Naive thymus-derived CD4-positive, alpha-beta T cell (primary cell): ENCODE measurements at regions not wholly inside any gene's neighbourhood (a gene's known extent, or its start where the extent isn't known, plus 50 kb on each side); places are given as distances from the start of the nearest gene placed in this dataset.

Source experiments
- ATAC-seq: fragments of 150-1000 bp; cut with Tn5 transposase; 2 replicates; pipeline ENCODE4 v1.10.0; 2021; ENCODE audit warnings: mild to moderate bottlenecking, moderate library complexity
- CTCF ChIA-PET: fragments of 350-600 bp; sonication (Branson Sonifier 250); formaldehyde crosslinking; loops from one replicate; lab custom pipeline; 2021; ENCODE audit warnings: antibody characterized with exemption; lab: Charles Lee
- POLR2A ChIA-PET: fragments of 350-600 bp; sonication (Branson Sonifier 250); formaldehyde crosslinking; loops from one replicate; lab custom pipeline; 2021; ENCODE audit warnings: antibody characterized with exemption, inconsistent platforms; lab: Charles Lee
- DNase-seq, 9 donors: peaks; one replicate each; pipeline versions ENCODE4 v3.0.0 to v3.0.0-alpha.2; 2020 to 2022; ENCODE audit warnings: mixed read lengths in 1 of 9
- H3K27ac ChIP-seq: one replicate; pipeline ENCODE4 v1.7.0; 2013; ENCODE audit warnings: mild to moderate bottlenecking, low read depth, low read length, moderate library complexity
- H3K27me3 ChIP-seq, 2 donors: one replicate each; pipeline ENCODE4 v1.7.0; 2013; ENCODE audit warnings: low read length in 2 of 2, mild to moderate bottlenecking in 2 of 2, moderate library complexity in 2 of 2; ENCODE audit not compliant: control insufficient read depth in 2 of 2, insufficient read depth in 2 of 2
- H3K36me3 ChIP-seq, 3 experiments: 1 replicate in 2 of 3; 2 replicates in 1 of 3; pipeline ENCODE4 v1.7.0; 2013; ENCODE audit warnings: low read length in 3 of 3, mild to moderate bottlenecking in 3 of 3, moderate library complexity in 1 of 3; ENCODE audit not compliant: insufficient read depth in 3 of 3, control insufficient read depth in 2 of 3
- H3K4me1 ChIP-seq, 2 donors: one replicate each; pipeline ENCODE4 v1.7.0; 2013; ENCODE audit warnings: low read length in 2 of 2, mild to moderate bottlenecking in 2 of 2, moderate library complexity in 1 of 2; ENCODE audit not compliant: control insufficient read depth in 2 of 2, insufficient read depth in 2 of 2
- H3K4me3 ChIP-seq: 2 replicates; pipeline ENCODE4 v1.7.0; 2013; ENCODE audit warnings: mild to moderate bottlenecking, low read length
- H3K9me3 ChIP-seq, 3 experiments: 1 replicate in 2 of 3; 2 replicates in 1 of 3; pipeline ENCODE4 v1.7.0; 2013; ENCODE audit warnings: low read length in 3 of 3; ENCODE audit not compliant: control insufficient read depth in 2 of 3
- H3K27ac Mint-ChIP-seq, 9 donors: one replicate each; pipeline ENCODE4 v1.8.0; 2020 to 2022; ENCODE audit warnings: mixed read lengths in 9 of 9, mild to moderate bottlenecking in 8 of 9, moderate library complexity in 5 of 9, inconsistent platforms in 2 of 9
- H3K27me3 Mint-ChIP-seq, 5 donors: one replicate each; pipeline ENCODE4 v1.8.0; 2021 to 2022; ENCODE audit warnings: mixed read lengths in 5 of 5, mild to moderate bottlenecking in 1 of 5
- H3K36me3 Mint-ChIP-seq, 5 donors: one replicate each; pipeline ENCODE4 v1.8.0; 2020 to 2022; ENCODE audit warnings: mixed read lengths in 5 of 5, mild to moderate bottlenecking in 3 of 5, inconsistent platforms in 1 of 5
- H3K4me1 Mint-ChIP-seq, 7 donors: one replicate each; pipeline ENCODE4 v1.8.0; 2020 to 2022; ENCODE audit warnings: mixed read lengths in 7 of 7, mild to moderate bottlenecking in 3 of 7, inconsistent platforms in 1 of 7
- H3K4me3 Mint-ChIP-seq, 10 donors: one replicate each; pipeline ENCODE4 v1.8.0; 2020 to 2022; ENCODE audit warnings: mild to moderate bottlenecking in 10 of 10, mixed read lengths in 10 of 10, moderate library complexity in 6 of 10, inconsistent platforms in 2 of 10
- H3K9me3 Mint-ChIP-seq, 11 donors: one replicate each; pipeline ENCODE4 v1.8.0; 2020 to 2022; ENCODE audit warnings: mixed read lengths in 11 of 11, mild to moderate bottlenecking in 4 of 11, inconsistent platforms in 1 of 11, moderate library complexity in 1 of 11
- intact Hi-C, 2 donors: fragments of 100-400 bp; cut with micrococcal nuclease; formaldehyde crosslinking; loops; one replicate each; pipeline ENCODE4 v1.15.1; 2023

DNA sequence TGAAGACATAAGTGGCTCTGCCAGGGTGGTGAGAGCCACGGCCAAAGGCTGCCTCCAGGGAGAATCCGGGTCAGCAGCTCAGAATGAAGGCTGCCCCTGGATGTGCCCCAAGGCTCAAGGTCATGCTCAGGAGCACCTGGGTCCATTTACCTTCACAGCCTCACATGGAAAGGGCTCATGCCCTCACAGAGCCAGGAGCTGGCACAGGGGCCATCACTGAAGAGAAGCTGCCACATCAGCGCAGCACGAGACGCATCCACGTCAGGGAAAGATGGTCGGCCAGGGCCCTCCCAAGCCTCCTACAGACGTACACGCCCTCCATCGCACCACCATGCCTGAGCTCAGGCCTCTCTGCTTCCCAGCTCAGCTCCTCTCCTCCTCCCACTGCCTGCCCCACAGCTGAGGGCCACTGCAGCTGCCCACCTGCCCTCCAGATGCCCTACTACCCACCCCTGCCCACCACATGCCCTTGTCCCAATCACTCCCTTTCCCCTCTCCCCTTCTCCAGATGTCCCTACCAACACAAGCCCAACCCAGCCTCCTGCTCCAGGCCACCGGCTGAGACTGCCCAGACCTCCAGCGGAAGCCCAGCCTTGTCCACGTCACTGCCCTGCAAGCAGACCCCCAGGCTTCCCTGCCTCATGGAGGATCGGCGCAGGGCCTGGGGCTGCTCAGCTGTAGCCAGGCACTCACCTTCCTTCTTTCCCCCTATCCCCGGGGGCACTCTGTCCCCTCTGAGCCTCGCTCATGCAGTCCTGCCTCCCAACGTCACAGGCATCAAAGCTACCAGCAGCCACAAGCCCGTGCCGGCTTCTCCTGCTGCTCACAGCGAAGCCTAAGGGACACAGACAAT is 144.1 kb downstream of the SHANK2 start:
- Histone ChIP-seq H3K27me3 (no peaks in the 10 kb centered on the region), H3K4me1 (no peaks in the 10 kb centered on the region), H3K36me3 (no peaks in the 10 kb centered on the region), H3K9me3 (no peaks in the 10 kb centered on the region), H3K4me3 (no peak overlapping the region), H3K27ac (no peak overlapping the region)
- POLR2A ChIA-PET = no interaction called here
- Mint-ChIP-seq H3K4me1 (no peaks in the 10 kb centered on the region), H3K36me3 (no peaks in the 10 kb centered on the region), H3K4me3 (no peak overlapping the region), H3K27me3 (peaks cover 0 to 38% (median 7%) of the 10 kb centered on the region in 5 donors), H3K9me3 (peaks cover 0 to 2% (median 0%) of the 10 kb centered on the region in 11 donors), H3K27ac (no peak overlapping the region)
- no peak for ATAC-seq
- intact Hi-C loops = no loop called here
- CTCF ChIA-PET = no interaction called here
- DNase-seq = no peak

GRCh38 chr11:71106671-71107070 is 145.7 kb downstream of the SHANK2 start:
- Histone ChIP-seq H3K4me3 (no peak overlapping the region), H3K9me3 (no peaks in the 10 kb centered on the region), H3K36me3 (no peaks in the 10 kb centered on the region), H3K27ac (no peak overlapping the region), H3K4me1 (no peaks in the 10 kb centered on the region), H3K27me3 (no peaks in the 10 kb centered on the region)
- no peak overlapping the region for H3K4me3 Mint-ChIP-seq
- DNase-seq = no peak
- no peaks in the 10 kb centered on the region for H3K36me3 Mint-ChIP-seq
- ChIA-PET POLR2A (no interaction called here), CTCF (no interaction called here)
- H3K9me3 Mint-ChIP-seq = peaks cover 0 to 2% (median 0%) of the 10 kb centered on the region in 11 donors
- intact Hi-C loops = no loop called here
- no peak for ATAC-seq
- H3K4me1 Mint-ChIP-seq = no peaks in the 10 kb centered on the region
- peaks cover 0 to 24% (median 0%) of the 10 kb centered on the region in 5 donors for H3K27me3 Mint-ChIP-seq
- no peak overlapping the region for H3K27ac Mint-ChIP-seq

GRCh38 chr11:71103266-71103665 is 149.1 kb downstream of the SHANK2 start:
- H3K4me1 Mint-ChIP-seq = no peaks in the 10 kb centered on the region
- POLR2A ChIA-PET = no interaction called here

GRCh38 chr11:71102251-71102995 is 150.0 kb downstream of the SHANK2 start:
- no peak overlapping the region for H3K27ac ChIP-seq
- POLR2A ChIA-PET = no interaction called here
- no peaks in the 10 kb centered on the region for H3K36me3 ChIP-seq
- no peak overlapping the region for H3K27ac Mint-ChIP-seq
- CTCF ChIA-PET = interaction anchor here (0.5 kb wide), 1 partner anchor 927 kb away, joined by 3 read pairs; no protein-coding TSS in a partner anchor
- DNase-seq (no peak), ATAC-seq (no peak)
- peaks cover 0 to 26% (median 4%) of the 10 kb centered on the region in 5 donors for H3K27me3 Mint-ChIP-seq
- no peak overlapping the region for H3K4me3 ChIP-seq
- no peaks in the 10 kb centered on the region for H3K4me1 Mint-ChIP-seq
- H3K4me1 ChIP-seq = no peaks in the 10 kb centered on the region
- no peak overlapping the region for H3K4me3 Mint-ChIP-seq
- H3K27me3 ChIP-seq = no peaks in the 10 kb centered on the region
- H3K36me3 Mint-ChIP-seq = no peaks in the 10 kb centered on the region
- H3K9me3 Mint-ChIP-seq = peaks cover 0 to 3% (median 0%) of the 10 kb centered on the region in 11 donors
- intact Hi-C loops = no loop called here
- no peaks in the 10 kb centered on the region for H3K9me3 ChIP-seq

More at GRCh38 chr11:71103266-71103665, 149.1 kb downstream of the SHANK2 start:
- Mint-ChIP-seq H3K27me3 (peaks cover 0 to 34% (median 3%) of the 10 kb centered on the region in 5 donors), H3K9me3 (peaks cover 0 to 2% (median 0%) of the 10 kb centered on the region in 11 donors), H3K27ac (no peak overlapping the region), H3K4me3 (no peak overlapping the region), H3K36me3 (no peaks in the 10 kb centered on the region)
- Histone ChIP-seq H3K27ac (no peak overlapping the region), H3K9me3 (no peaks in the 10 kb centered on the region), H3K4me1 (no peaks in the 10 kb centered on the region), H3K36me3 (no peaks in the 10 kb centered on the region), H3K4me3 (no peak overlapping the region), H3K27me3 (no peaks in the 10 kb centered on the region)
- ATAC-seq (no peak), DNase-seq (no peak)
- intact Hi-C loops = no loop called here
- CTCF ChIA-PET = no interaction called here

GRCh38 chr11:71101606-71102005 is 150.8 kb downstream of the SHANK2 start:
- intact Hi-C loops = no loop called here
- DNase-seq = no peak
- Mint-ChIP-seq H3K4me3 (no peak overlapping the region), H3K9me3 (peaks cover 0 to 3% (median 0%) of the 10 kb centered on the region in 11 donors), H3K27ac (no peak overlapping the region), H3K36me3 (no peaks in the 10 kb centered on the region), H3K27me3 (peaks cover 0 to 23% (median 4%) of the 10 kb centered on the region in 5 donors), H3K4me1 (no peaks in the 10 kb centered on the region)
- no peak overlapping the region for H3K4me3 ChIP-seq
- no peaks in the 10 kb centered on the region for H3K36me3 ChIP-seq
- H3K9me3 ChIP-seq = no peaks in the 10 kb centered on the region
- ChIA-PET CTCF (no interaction called here), POLR2A (no interaction called here)
- H3K27me3 ChIP-seq = no peaks in the 10 kb centered on the region
- no peak for ATAC-seq
- H3K4me1 ChIP-seq = no peaks in the 10 kb centered on the region
- H3K27ac ChIP-seq = no peak overlapping the region

DNA sequence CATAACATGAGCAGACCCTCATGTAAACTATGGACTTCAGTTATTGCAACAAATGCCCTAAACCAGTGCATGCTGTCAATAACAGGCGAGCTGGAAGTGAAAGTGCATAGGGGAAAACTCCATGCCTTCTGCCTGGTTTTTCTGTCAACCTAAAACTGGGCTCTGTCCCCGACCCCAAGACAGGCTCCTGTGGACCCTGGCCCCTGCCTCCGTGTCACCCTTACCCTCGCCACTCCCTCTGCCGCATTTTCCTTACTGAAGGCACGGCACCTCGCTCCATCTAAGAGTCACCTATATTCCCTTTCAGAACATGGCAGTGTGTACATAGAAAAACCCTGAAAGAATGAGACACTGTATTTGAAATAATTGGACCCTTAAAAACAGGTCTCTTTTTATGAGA is 151.3 kb downstream of the SHANK2 start:
- Mint-ChIP-seq H3K36me3 (no peaks in the 10 kb centered on the region), H3K4me1 (no peaks in the 10 kb centered on the region), H3K27me3 (peaks cover 0 to 26% (median 4%) of the 10 kb centered on the region in 5 donors), H3K4me3 (no peak overlapping the region), H3K27ac (no peak overlapping the region), H3K9me3 (peaks cover 0 to 3% (median 0%) of the 10 kb centered on the region in 11 donors)
- no peak for DNase-seq
- H3K4me3 ChIP-seq = no peak overlapping the region
- no peaks in the 10 kb centered on the region for H3K9me3 ChIP-seq
- ChIA-PET POLR2A (no interaction called here), CTCF (no interaction called here)
- no peaks in the 10 kb centered on the region for H3K4me1 ChIP-seq
- no peak for ATAC-seq
- intact Hi-C loops = no loop called here
- H3K36me3 ChIP-seq = no peaks in the 10 kb centered on the region
- no peaks in the 10 kb centered on the region for H3K27me3 ChIP-seq
- H3K27ac ChIP-seq = no peak overlapping the region
